ENCODE measurements at regions not wholly inside any gene's neighbourhood (a gene's known extent, or its start where the extent isn't known, plus 50 kb on each side); places are given as distances from the start of the nearest gene placed in this dataset.
"Not testable (repeated sequence)": the region's sequence is repeated elsewhere in the genome, so short reads cannot be mapped to it uniquely, and the experiment has no call there.

GRCh38 chr3:109806929-109807328 lies 469.6 kb upstream of the DPPA4 start:
- peak; percentile 61 for DNase-seq

- no peak for DNase-seq
Observed at GRCh38 chr3:109809513-109809912, 472.2 kb upstream of the DPPA4 start.

GRCh38 chr3:109818081-109818480 lies 480.7 kb upstream of the DPPA4 start:
- DNase-seq = no peak

GRCh38 chr3:109819734-109820133 lies 482.4 kb upstream of the DPPA4 start:
- DNase-seq = no peak

- no peak for DNase-seq
Observed at GRCh38 chr3:109825971-109826810, 488.8 kb upstream of the DPPA4 start.

- DNase-seq = no peak
Observed at GRCh38 chr3:109831403-109831802, 494.1 kb upstream of the DPPA4 start.

- DNase-seq = no peak
Observed at GRCh38 chr3:109835958-109836357, 498.6 kb upstream of the DPPA4 start.

GRCh38 chr3:109851854-109852253 lies 514.5 kb upstream of the DPPA4 start:
- DNase-seq = no peak

GRCh38 chr3:109852283-109852682 lies 514.9 kb upstream of the DPPA4 start:
- no peak for DNase-seq

GRCh38 chr3:109853077-109853731 lies 515.9 kb upstream of the DPPA4 start:
- no peak for DNase-seq

GRCh38 chr3:109863701-109864100 lies 526.4 kb upstream of the DPPA4 start:
- DNase-seq = no peak

- no peak for DNase-seq
Observed at GRCh38 chr3:109864452-109864851, 527.1 kb upstream of the DPPA4 start.

GRCh38 chr3:109869586-109869985 lies 532.2 kb upstream of the DPPA4 start:
- no peak for DNase-seq

- no peak for DNase-seq
Observed at GRCh38 chr3:109874896-109875708, 537.8 kb upstream of the DPPA4 start.

- DNase-seq = not testable (repeated sequence)
Observed at GRCh38 chr3:109877616-109878015, 540.3 kb upstream of the DPPA4 start.

- DNase-seq = no peak
Observed at GRCh38 chr3:109882144-109882543, 544.8 kb upstream of the DPPA4 start.

- DNase-seq = no peak
Observed at GRCh38 chr3:109887293-109887692, 549.9 kb upstream of the DPPA4 start.

- DNase-seq = no peak
Observed at GRCh38 chr3:109888026-109888425, 550.7 kb upstream of the DPPA4 start.

- no peak for DNase-seq
Observed at GRCh38 chr3:109897734-109898133, 560.4 kb upstream of the DPPA4 start.

- no peak for DNase-seq
Observed at GRCh38 chr3:109899925-109900324, 562.6 kb upstream of the DPPA4 start.

GRCh38 chr3:109900783-109901182 lies 563.4 kb upstream of the DPPA4 start:
- no peak for DNase-seq

GRCh38 chr3:109902549-109902948 lies 565.2 kb upstream of the DPPA4 start:
- no peak for DNase-seq

- DNase-seq = no peak
Observed at GRCh38 chr3:109903100-109903499, 565.8 kb upstream of the DPPA4 start.

- no peak for DNase-seq
Observed at GRCh38 chr3:109910772-109911171, 573.4 kb upstream of the DPPA4 start.

All from CD4-positive, alpha-beta T cell treated with Interleukin-17A for 4 hours (primary cell).